ENCODE measurements at regions not wholly inside any gene's neighbourhood (a gene's known extent, or its start where the extent isn't known, plus 50 kb on each side); places are given as distances from the start of the nearest gene placed in this dataset.

- no peak overlapping the region for H2BK5ac ChIP-seq (ENCODE audit: low read depth, low read length)
- no peaks in the 10 kb centered on the region for H4K20me1 ChIP-seq (replicated peaks in 1 of 2; ENCODE audit: control insufficient read depth in 1 of 2, insufficient read depth in 2 of 2, low read length in 2 of 2)
- FAIRE-seq (no peak), DNase-seq (ENCODE audit: low read depth in 1 of 2, low spot score in 2 of 2) (no peak)
- H3K23me2 ChIP-seq (ENCODE audit: low read depth, low read length), result no peaks in the 10 kb centered on the region
- H2BK20ac ChIP-seq (ENCODE audit: low read length), result no peak overlapping the region
- ChIA-PET CTCF (ENCODE audit: partially characterized antibody) (interaction anchor here (0.8 to 1.3 kb wide), 2 partner anchors 12 to 630 kb away, joined by 3 to 4 read pairs; no protein-coding TSS in a partner anchor), POLR2A (ENCODE audit: partially characterized antibody) (no interaction called here)
- no peaks in the 10 kb centered on the region for H3K36me3 ChIP-seq (ENCODE audit: control insufficient read depth in 2 of 4, insufficient read depth in 4 of 4, low read length in 3 of 4)
- H4K8ac ChIP-seq (ENCODE audit: extremely low read depth, insufficient read depth, low read length), result no peak overlapping the region
- H2AK5ac ChIP-seq (ENCODE audit: low read depth, low read length), result no peak overlapping the region
- no peaks in the 10 kb centered on the region for H3K79me1 ChIP-seq (ENCODE audit: low read depth, low read length)
- H3K56ac ChIP-seq (replicated peaks; ENCODE audit: insufficient read length, low read depth, low read length), result no peak overlapping the region
- no peak overlapping the region for H3K9ac ChIP-seq (replicated peaks in 1 of 4; ENCODE audit: extremely low read depth in 1 of 4, low read depth in 3 of 4, low read length in 3 of 4)
- H3K23ac ChIP-seq (ENCODE audit: insufficient read length), result no peak overlapping the region
- H3K27me3 ChIP-seq (replicated peaks in 1 of 4; ENCODE audit: control insufficient read depth in 3 of 4, extremely low read depth in 1 of 4, insufficient read depth in 3 of 4, low read length in 3 of 4), result no peaks in the 10 kb centered on the region
- no peak overlapping the region for H4K5ac ChIP-seq (ENCODE audit: insufficient read length, low read depth, low read length)
- H3K9me3 ChIP-seq (ENCODE audit: insufficient read depth in 2 of 2, low read depth in 1 of 2, low read length in 1 of 2), result no peaks in the 10 kb centered on the region
- TF ChIP-seq CEBPB (IDR thresholded peaks at IDR 0.05; ENCODE audit: low read depth, low read length) (no peak), RAD21 (IDR thresholded peaks at IDR 0.05 in 1 of 2, conservative IDR thresholded peaks at IDR 0.05 in 1 of 2; ENCODE audit: low read depth in 2 of 2, low read length in 2 of 2) (no peak), CHD2 (IDR thresholded peaks at IDR 0.05; ENCODE audit: low read length) (no peak), POLR2A (IDR thresholded peaks at IDR 0.05; ENCODE audit: control extremely low read depth in 1 of 2, low read depth in 2 of 2, low read length in 2 of 2) (no peak), HDAC2 (IDR thresholded peaks at IDR 0.05; ENCODE audit: borderline replicate concordance in 1 of 2, low read depth in 2 of 2, low read length in 2 of 2) (no peak), TBP (IDR thresholded peaks at IDR 0.05; ENCODE audit: low read depth, low read length) (no peak), YY1 (IDR thresholded peaks at IDR 0.05; ENCODE audit: low read depth, low read length) (no peak), PHF8 (conservative IDR thresholded peaks at IDR 0.05; ENCODE audit: low read depth, low read length) (no peak)
- peaks cover 0 to 5% (median 2%) of the 10 kb centered on the region in 4 experiments; a peak in 2 of 7 replicates for H3K4me1 ChIP-seq (replicated peaks in 1 of 4; ENCODE audit: control insufficient read depth in 3 of 4, insufficient read depth in 4 of 4, low read length in 3 of 4)
- no peak overlapping the region; a peak in 2 of 4 replicates for H3K4me2 ChIP-seq (ENCODE audit: insufficient read depth in 1 of 2, low read depth in 2 of 2, low read length in 2 of 2)
- no peak overlapping the region for H4K91ac ChIP-seq (replicated peaks; ENCODE audit: insufficient read length, low read length)
- H3K14ac ChIP-seq (ENCODE audit: insufficient read length), result no peak overlapping the region
- H3K79me2 ChIP-seq (ENCODE audit: control insufficient read depth in 1 of 2, insufficient read depth in 2 of 2, low read length in 2 of 2), result no peaks in the 10 kb centered on the region
- peak overlapping the region; percentile 43; the same call in 1 of the 2 replicates for H2AFZ ChIP-seq (ENCODE audit: low read length)
- H3K4me3 ChIP-seq (ENCODE audit: extremely low read depth in 1 of 4, insufficient read depth in 2 of 4, low read depth in 3 of 4, low read length in 4 of 4), result no peak overlapping the region
- H2BK120ac ChIP-seq (replicated peaks; ENCODE audit: low read depth, low read length), result no peak overlapping the region
- H3K27ac ChIP-seq (ENCODE audit: low read depth, low read length), result no peak overlapping the region
- no peak overlapping the region for H2BK12ac ChIP-seq (ENCODE audit: low read depth, low read length)
- H3K18ac ChIP-seq (ENCODE audit: extremely low read depth, low read length), result no peak overlapping the region
- H3K4ac ChIP-seq (replicated peaks; ENCODE audit: insufficient read length, low read depth, low read length), result no peak overlapping the region
- WGBS, 2 experiments (ENCODE audit: extremely low coverage in 1 of 2, insufficient coverage in 1 of 2, insufficient read length in 1 of 2, insufficient replicate concordance in 2 of 2, low coverage in 1 of 2, low lambda C conversion rate in 2 of 2, missing lambda C conversion rate in 1 of 2), result 76% methylated on average over 12 of the region's 12 CpGs; no CpG with 5 or more reads in 1 of the 2 experiments
- no peak overlapping the region for H2BK15ac ChIP-seq (ENCODE audit: low read length)
Observed at GRCh38 chr4:174135936-174136406, 147.5 kb downstream of the FBXO8 start.
